ENCODE measurements at regions not wholly inside any gene's neighbourhood (a gene's known extent, or its start where the extent isn't known, plus 50 kb on each side); places are given as distances from the start of the nearest gene placed in this dataset.

DNA sequence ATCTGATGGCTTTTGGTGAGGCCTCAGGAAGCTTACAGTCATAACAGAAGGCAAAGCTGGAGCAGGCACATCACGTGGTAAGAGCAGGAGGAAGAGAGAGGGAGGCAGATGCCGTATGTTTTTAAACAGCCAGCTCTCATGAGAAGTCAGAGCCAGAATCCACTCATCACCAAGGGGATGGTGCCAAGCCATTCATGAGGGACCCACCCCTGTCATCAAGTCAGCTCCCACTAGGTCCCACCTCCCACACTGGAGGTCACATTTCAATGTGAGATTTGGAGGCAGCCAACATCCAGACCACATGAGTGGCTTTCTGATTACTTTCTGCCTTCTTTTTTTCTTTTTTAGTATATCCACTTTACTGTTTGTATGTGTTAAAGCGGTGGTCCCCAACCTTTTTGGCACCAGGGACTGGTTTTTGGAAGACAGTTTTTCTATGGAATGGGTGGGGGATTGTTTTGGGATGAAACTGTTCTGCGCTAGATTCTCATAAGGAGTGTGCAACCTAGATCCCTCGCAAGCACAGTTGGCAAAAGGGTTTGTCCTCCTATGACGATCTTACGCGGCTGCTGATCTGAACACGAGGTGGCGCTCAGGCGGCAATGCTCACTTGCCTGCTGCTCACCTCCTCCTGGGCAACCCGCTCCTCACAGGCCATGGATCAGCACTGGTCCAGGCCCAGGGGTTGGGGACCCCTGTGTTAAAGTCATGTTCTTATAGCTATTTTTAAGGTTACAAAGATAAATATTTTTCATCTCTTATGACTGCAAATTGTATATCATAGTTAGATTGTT, 61.7 kb downstream of the SLIT2 start:
- Histone ChIP-seq H3K27me3 (ENCODE audit: low read length) (no peaks in the 10 kb centered on the region), H3K9me3 (ENCODE audit: low read length) (no peaks in the 10 kb centered on the region), H3K4me1 (ENCODE audit: insufficient read depth, low read length) (no peaks in the 10 kb centered on the region), H3K79me2 (ENCODE audit: low read length) (peaks cover 47% of the 10 kb centered on the region), H2AFZ (ENCODE audit: low read length) (no peak overlapping the region), H3K27ac (ENCODE audit: low read length) (no peak overlapping the region), H3K9ac (ENCODE audit: low read length) (no peak overlapping the region), H3K4me2 (ENCODE audit: low read length) (no peak overlapping the region), H3F3A (ENCODE audit: low read length, unreplicated experiment) (no peaks in the 10 kb centered on the region), H3K9me2 (replicated peaks; ENCODE audit: low read length) (no peaks in the 10 kb centered on the region), H3K36me3 (ENCODE audit: low read depth, low read length) (no peaks in the 10 kb centered on the region), H3K4me3 (ENCODE audit: low read length) (no peak overlapping the region), H4K20me1 (ENCODE audit: low read length) (no peaks in the 10 kb centered on the region)
- ChIA-PET POLR2A (ENCODE audit: unreplicated experiment) (no interaction called here), CTCF (interaction anchor here (0.6 kb wide), 1 partner anchor 76 kb away, joined by 6 read pairs; no protein-coding TSS in a partner anchor)
- no TSS peak for BruUV-seq (replicated peaks)
- DNase-seq = no peak
- ATAC-seq = peak; percentile 27; the same call in 1 of the 2 replicates
- TF ChIP-seq EZH2phosphoT487 (IDR thresholded peaks at IDR 0.05; ENCODE audit: borderline replicate concordance, low read length) (no peak), EZH2 (IDR thresholded peaks at IDR 0.05; ENCODE audit: low read length, unreplicated experiment) (no peak)
- TF ChIP-seq, protein P1, sequence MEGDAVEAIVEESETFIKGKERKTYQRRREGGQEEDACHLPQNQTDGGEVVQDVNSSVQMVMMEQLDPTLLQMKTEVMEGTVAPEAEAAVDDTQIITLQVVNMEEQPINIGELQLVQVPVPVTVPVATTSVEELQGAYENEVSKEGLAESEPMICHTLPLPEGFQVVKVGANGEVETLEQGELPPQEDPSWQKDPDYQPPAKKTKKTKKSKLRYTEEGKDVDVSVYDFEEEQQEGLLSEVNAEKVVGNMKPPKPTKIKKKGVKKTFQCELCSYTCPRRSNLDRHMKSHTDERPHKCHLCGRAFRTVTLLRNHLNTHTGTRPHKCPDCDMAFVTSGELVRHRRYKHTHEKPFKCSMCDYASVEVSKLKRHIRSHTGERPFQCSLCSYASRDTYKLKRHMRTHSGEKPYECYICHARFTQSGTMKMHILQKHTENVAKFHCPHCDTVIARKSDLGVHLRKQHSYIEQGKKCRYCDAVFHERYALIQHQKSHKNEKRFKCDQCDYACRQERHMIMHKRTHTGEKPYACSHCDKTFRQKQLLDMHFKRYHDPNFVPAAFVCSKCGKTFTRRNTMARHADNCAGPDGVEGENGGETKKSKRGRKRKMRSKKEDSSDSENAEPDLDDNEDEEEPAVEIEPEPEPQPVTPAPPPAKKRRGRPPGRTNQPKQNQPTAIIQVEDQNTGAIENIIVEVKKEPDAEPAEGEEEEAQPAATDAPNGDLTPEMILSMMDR (conservative IDR thresholded peaks at IDR 0.05; ENCODE audit: low read depth, low read length) = no peak; the same call in 1 of the 2 replicates
- intact Hi-C loops (cut with micrococcal nuclease) = no loop called here

DNA sequence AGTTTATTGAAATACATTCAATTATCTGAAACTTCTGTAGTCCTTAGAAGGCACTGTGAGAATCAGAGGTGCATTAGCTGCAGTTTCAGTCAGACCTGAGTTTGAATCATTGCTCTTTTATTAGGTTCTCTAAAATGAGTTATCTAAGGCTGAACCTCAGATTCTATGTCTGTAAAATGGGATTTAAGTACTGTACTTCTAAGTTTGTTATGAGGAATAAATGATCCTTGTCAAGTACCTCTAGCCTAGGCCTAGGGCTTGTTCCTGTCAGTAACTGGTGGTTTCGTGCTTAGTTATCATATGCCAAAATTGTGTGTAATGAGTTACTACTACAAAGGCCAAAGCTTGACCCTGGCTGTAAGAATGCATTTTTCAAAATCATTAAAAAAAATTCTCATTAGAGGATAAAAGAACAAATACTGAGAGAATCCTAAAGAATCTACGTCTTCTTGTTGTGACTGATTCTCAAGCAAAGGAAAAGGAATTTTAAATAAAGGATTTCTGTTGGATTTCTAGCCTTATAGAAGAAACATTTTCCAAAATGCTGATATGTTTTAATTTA, 65.8 kb downstream of the SLIT2 start:
- no peaks in the 10 kb centered on the region for H3K9me2 ChIP-seq (replicated peaks; ENCODE audit: low read length)
- no peak for TF ChIP-seq EZH2phosphoT487 (IDR thresholded peaks at IDR 0.05; ENCODE audit: borderline replicate concordance, low read length)
- TF ChIP-seq, protein P1 (conservative IDR thresholded peaks at IDR 0.05; ENCODE audit: low read depth, low read length) = no peak
- no peak for TF ChIP-seq EZH2 (IDR thresholded peaks at IDR 0.05; ENCODE audit: low read length, unreplicated experiment)
- DNase-seq (no peak), ATAC-seq (no peak)
- peaks cover 60% of the 10 kb centered on the region for H3K79me2 ChIP-seq (ENCODE audit: low read length)
- no peaks in the 10 kb centered on the region for H3F3A ChIP-seq (ENCODE audit: low read length, unreplicated experiment)
- H3K27ac ChIP-seq (ENCODE audit: low read length) = no peak overlapping the region
- H3K4me2 ChIP-seq (ENCODE audit: low read length) = no peak overlapping the region
- intact Hi-C loops (cut with micrococcal nuclease) = no loop called here
- H3K9ac ChIP-seq (ENCODE audit: low read length) = no peak overlapping the region
- BruUV-seq (replicated peaks) = no TSS peak
- H3K4me1 ChIP-seq (ENCODE audit: insufficient read depth, low read length) = no peaks in the 10 kb centered on the region
- no peak overlapping the region for H2AFZ ChIP-seq (ENCODE audit: low read length)
- no peaks in the 10 kb centered on the region for H3K27me3 ChIP-seq (ENCODE audit: low read length)
- no peaks in the 10 kb centered on the region for H3K36me3 ChIP-seq (ENCODE audit: low read depth, low read length)
- ChIA-PET CTCF (no interaction called here), POLR2A (ENCODE audit: unreplicated experiment) (no interaction called here)
- H4K20me1 ChIP-seq (ENCODE audit: low read length) = no peaks in the 10 kb centered on the region
- H3K4me3 ChIP-seq (ENCODE audit: low read length) = no peak overlapping the region
- H3K9me3 ChIP-seq (ENCODE audit: low read length) = no peaks in the 10 kb centered on the region
